ENCODE measurements at regions not wholly inside any gene's neighbourhood (a gene's known extent, or its start where the extent isn't known, plus 50 kb on each side); places are given as distances from the start of the nearest gene placed in this dataset.

DNA sequence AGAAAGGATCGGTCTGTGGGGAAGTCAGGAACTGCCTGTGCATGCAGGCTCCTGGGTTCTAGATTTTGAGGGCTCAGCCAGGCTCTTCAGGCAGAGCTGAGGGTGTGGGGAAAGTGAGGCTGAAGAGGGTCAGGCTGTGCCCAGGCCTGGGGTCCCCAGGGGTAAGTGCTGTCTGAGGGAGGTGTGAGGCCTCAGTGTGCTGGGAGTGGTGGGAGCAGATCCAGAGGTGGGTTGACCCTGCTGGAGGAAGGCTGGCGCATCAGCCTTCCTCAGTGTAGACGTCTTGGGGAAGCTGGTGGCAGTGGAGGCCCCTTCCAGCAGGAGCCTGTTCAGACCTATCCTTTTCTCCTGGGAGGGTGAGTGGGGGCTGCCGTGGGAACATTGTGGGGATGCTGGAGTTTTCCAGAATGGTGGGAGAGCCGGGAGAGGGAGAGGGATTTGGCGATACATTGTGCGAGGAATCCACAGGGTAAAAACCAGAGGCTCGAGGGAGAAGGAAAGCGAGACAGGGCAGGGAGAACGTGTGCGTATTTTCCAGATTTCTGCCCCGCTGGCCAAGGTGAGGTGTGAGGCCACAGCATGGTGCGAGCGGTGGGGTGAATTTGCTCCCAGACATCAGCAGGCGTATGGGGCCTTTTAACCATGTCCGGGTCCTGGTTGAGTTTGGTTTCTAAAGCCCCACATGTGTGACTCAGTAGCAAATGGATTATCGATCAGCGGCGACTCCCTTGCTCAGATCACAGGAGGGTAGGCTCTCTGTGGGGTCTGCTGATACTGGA lies 237.7 kb downstream of the TEX29 start:
- no peaks in the 10 kb centered on the region for H3K9me2 ChIP-seq (replicated peaks; ENCODE audit: control insufficient read depth, low read length)
- H3K4me2 ChIP-seq (ENCODE audit: low read length) = no peak overlapping the region
- no peaks in the 10 kb centered on the region for H3K36me3 ChIP-seq (ENCODE audit: control insufficient read depth, low read length)
- no peak for TF ChIP-seq EZH2phosphoT487 (IDR thresholded peaks at IDR 0.05; ENCODE audit: borderline replicate concordance, low read length)
- TF ChIP-seq, protein P1, sequence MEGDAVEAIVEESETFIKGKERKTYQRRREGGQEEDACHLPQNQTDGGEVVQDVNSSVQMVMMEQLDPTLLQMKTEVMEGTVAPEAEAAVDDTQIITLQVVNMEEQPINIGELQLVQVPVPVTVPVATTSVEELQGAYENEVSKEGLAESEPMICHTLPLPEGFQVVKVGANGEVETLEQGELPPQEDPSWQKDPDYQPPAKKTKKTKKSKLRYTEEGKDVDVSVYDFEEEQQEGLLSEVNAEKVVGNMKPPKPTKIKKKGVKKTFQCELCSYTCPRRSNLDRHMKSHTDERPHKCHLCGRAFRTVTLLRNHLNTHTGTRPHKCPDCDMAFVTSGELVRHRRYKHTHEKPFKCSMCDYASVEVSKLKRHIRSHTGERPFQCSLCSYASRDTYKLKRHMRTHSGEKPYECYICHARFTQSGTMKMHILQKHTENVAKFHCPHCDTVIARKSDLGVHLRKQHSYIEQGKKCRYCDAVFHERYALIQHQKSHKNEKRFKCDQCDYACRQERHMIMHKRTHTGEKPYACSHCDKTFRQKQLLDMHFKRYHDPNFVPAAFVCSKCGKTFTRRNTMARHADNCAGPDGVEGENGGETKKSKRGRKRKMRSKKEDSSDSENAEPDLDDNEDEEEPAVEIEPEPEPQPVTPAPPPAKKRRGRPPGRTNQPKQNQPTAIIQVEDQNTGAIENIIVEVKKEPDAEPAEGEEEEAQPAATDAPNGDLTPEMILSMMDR (IDR thresholded peaks at IDR 0.05; ENCODE audit: low read depth, low read length, poor library complexity, severe bottlenecking) = no peak
- H3K27me3 ChIP-seq (ENCODE audit: control insufficient read depth, low read length) = no peaks in the 10 kb centered on the region
- no peaks in the 10 kb centered on the region for H3F3A ChIP-seq (ENCODE audit: control insufficient read depth, insufficient read depth)
- no peak overlapping the region for H3K4me3 ChIP-seq (ENCODE audit: low read length)
- H3K4me1 ChIP-seq (ENCODE audit: control insufficient read depth, low read length) = no peaks in the 10 kb centered on the region
- H3K27ac ChIP-seq (ENCODE audit: low read depth, low read length) = no peak overlapping the region
- no peaks in the 10 kb centered on the region for H3K79me2 ChIP-seq (ENCODE audit: control insufficient read depth, low read length)
- H3K9me3 ChIP-seq (ENCODE audit: control insufficient read depth, insufficient read depth, low read length) = no peaks in the 10 kb centered on the region
- H4K20me1 ChIP-seq (ENCODE audit: control insufficient read depth, insufficient read depth, low read depth, low read length) = no peaks in the 10 kb centered on the region

- Histone ChIP-seq H3K9me2 (replicated peaks; ENCODE audit: control insufficient read depth, low read length) (no peaks in the 10 kb centered on the region), H3K27me3 (ENCODE audit: control insufficient read depth, low read length) (no peaks in the 10 kb centered on the region), H3K79me2 (ENCODE audit: control insufficient read depth, low read length) (no peaks in the 10 kb centered on the region), H3K36me3 (ENCODE audit: control insufficient read depth, low read length) (no peaks in the 10 kb centered on the region), H3K4me3 (ENCODE audit: low read length) (no peak overlapping the region), H3F3A (ENCODE audit: control insufficient read depth, insufficient read depth) (no peaks in the 10 kb centered on the region), H3K9me3 (ENCODE audit: control insufficient read depth, insufficient read depth, low read length) (no peaks in the 10 kb centered on the region), H3K4me1 (ENCODE audit: control insufficient read depth, low read length) (no peaks in the 10 kb centered on the region), H4K20me1 (ENCODE audit: control insufficient read depth, insufficient read depth, low read depth, low read length) (no peaks in the 10 kb centered on the region), H3K4me2 (ENCODE audit: low read length) (no peak overlapping the region), H3K27ac (ENCODE audit: low read depth, low read length) (no peak overlapping the region)
- TF ChIP-seq EZH2phosphoT487 (IDR thresholded peaks at IDR 0.05; ENCODE audit: borderline replicate concordance, low read length) = no peak
- TF ChIP-seq, protein P1 (IDR thresholded peaks at IDR 0.05; ENCODE audit: low read depth, low read length, poor library complexity, severe bottlenecking) = no peak
Observed at GRCh38 chr13:111558700-111559088, 238.3 kb downstream of the TEX29 start.

GRCh38 chr13:111559612-111560403 lies 239.4 kb downstream of the TEX29 start:
- Histone ChIP-seq H3K27ac (ENCODE audit: low read depth, low read length) (no peak overlapping the region), H3K4me3 (ENCODE audit: low read length) (no peak overlapping the region), H4K20me1 (ENCODE audit: control insufficient read depth, insufficient read depth, low read depth, low read length) (no peaks in the 10 kb centered on the region), H3K9me2 (replicated peaks; ENCODE audit: control insufficient read depth, low read length) (no peaks in the 10 kb centered on the region), H3K27me3 (ENCODE audit: control insufficient read depth, low read length) (no peaks in the 10 kb centered on the region), H3K79me2 (ENCODE audit: control insufficient read depth, low read length) (no peaks in the 10 kb centered on the region), H3K4me1 (ENCODE audit: control insufficient read depth, low read length) (no peaks in the 10 kb centered on the region), H3K9me3 (ENCODE audit: control insufficient read depth, insufficient read depth, low read length) (no peaks in the 10 kb centered on the region), H3F3A (ENCODE audit: control insufficient read depth, insufficient read depth) (no peaks in the 10 kb centered on the region), H3K36me3 (ENCODE audit: control insufficient read depth, low read length) (no peaks in the 10 kb centered on the region), H3K4me2 (ENCODE audit: low read length) (no peak overlapping the region)
- TF ChIP-seq, protein P1 (IDR thresholded peaks at IDR 0.05; ENCODE audit: low read depth, low read length, poor library complexity, severe bottlenecking) = no peak
- TF ChIP-seq EZH2phosphoT487 (IDR thresholded peaks at IDR 0.05; ENCODE audit: borderline replicate concordance, low read length) = no peak

All from DOHH2 (cell line).